ENCODE measurements at regions not wholly inside any gene's neighbourhood (a gene's known extent, or its start where the extent isn't known, plus 50 kb on each side); places are given as distances from the start of the nearest gene placed in this dataset.

- TF ChIP-seq SUZ12 (IDR thresholded peaks at IDR 0.05; ENCODE audit: low read length) (no peak), EP300 (IDR thresholded peaks at IDR 0.05; ENCODE audit: borderline replicate concordance in 1 of 2, low read depth in 2 of 2, low read length in 2 of 2) (no peak), SIX5 (IDR thresholded peaks at IDR 0.05; ENCODE audit: low read depth, low read length) (no peak)
Measured at GRCh38 chr6:149185799-149186357, 131.6 kb upstream of the TAB2 start (continued).

All from H1 (cell line).